ENCODE measurements at regions not wholly inside any gene's neighbourhood (a gene's known extent, or its start where the extent isn't known, plus 50 kb on each side); places are given as distances from the start of the nearest gene placed in this dataset.

DNA sequence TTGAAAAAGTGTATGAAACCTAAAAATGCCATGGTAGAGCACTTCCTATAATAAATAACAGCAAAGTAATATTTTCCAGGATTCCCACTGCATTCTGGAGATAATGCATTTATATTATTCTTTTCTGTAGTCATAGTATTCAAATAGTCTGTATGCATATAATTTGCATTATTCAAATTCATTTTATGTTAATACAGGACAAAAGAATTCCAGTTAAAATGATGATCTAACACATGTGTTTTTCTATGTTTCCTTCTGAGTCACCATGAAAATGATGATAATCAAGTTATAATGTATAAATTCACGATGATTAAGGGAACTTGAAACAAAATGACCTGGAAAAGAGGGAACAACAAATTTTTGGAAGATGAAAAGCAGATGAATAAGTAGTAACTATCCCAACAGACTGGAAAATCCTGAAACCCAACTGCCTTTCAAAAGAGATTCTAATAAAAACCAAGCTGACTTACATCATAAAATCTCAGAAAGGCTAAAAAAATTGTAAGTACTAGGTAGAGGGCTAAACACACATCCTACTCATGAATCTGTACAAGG, 358.6 kb upstream of the PAPPA start:
- no peaks in the 10 kb centered on the region for H3K9me3 ChIP-seq (ENCODE audit: insufficient read depth, low read length)
- H3K27ac ChIP-seq (ENCODE audit: low read depth, low read length) = no peak overlapping the region
- H3K9ac ChIP-seq (ENCODE audit: low read length) = no peak overlapping the region
- H3K4me3 ChIP-seq (ENCODE audit: insufficient read depth, low read length, poor library complexity, severe bottlenecking) = no peak overlapping the region
- H3K9me2 ChIP-seq (replicated peaks; ENCODE audit: insufficient read depth, low read length) = no peaks in the 10 kb centered on the region
- H2AFZ ChIP-seq (ENCODE audit: low read depth, low read length, severe bottlenecking) = no peak overlapping the region
- no peaks in the 10 kb centered on the region for H3K36me3 ChIP-seq (ENCODE audit: low read length)
- no peak overlapping the region for H3K4me2 ChIP-seq (ENCODE audit: low read depth, low read length, poor library complexity, severe bottlenecking)
- no peaks in the 10 kb centered on the region for H3K79me2 ChIP-seq (ENCODE audit: insufficient read depth, low read length)
- H3K27me3 ChIP-seq (ENCODE audit: low read length) = no peaks in the 10 kb centered on the region
- TF ChIP-seq EZH2phosphoT487 (conservative IDR thresholded peaks at IDR 0.05; ENCODE audit: low read length) (no peak), CTCF (IDR thresholded peaks at IDR 0.05; ENCODE audit: insufficient read depth, low read length, poor library complexity, severe bottlenecking) (no peak)
- no peaks in the 10 kb centered on the region for H4K20me1 ChIP-seq (ENCODE audit: low read depth, low read length)
- no peaks in the 10 kb centered on the region for H3F3A ChIP-seq (ENCODE audit: insufficient read depth)

DNA sequence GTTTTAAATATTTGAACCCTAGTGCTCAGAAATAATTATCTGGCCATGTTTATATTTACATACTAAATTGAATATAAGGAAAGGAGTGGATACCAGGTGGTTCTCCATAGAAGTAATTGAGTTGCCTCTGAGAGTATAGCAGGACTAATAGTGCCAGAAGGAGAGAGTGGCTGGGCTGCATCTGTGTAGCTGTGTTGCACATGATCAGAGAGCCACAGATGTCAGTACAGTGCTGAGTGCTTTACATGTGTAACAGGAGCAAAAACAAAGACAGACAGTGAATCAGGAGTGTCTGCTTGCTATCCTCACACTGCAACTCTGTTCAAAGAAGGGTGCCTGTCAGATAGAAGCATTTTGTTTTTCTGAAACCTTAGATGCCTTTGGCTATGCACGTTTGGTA, 353.9 kb upstream of the PAPPA start:
- Histone ChIP-seq H3F3A (ENCODE audit: insufficient read depth) (no peaks in the 10 kb centered on the region), H2AFZ (ENCODE audit: low read depth, low read length, severe bottlenecking) (no peak overlapping the region)
- TF ChIP-seq EZH2phosphoT487 (conservative IDR thresholded peaks at IDR 0.05; ENCODE audit: low read length) (no peak), CTCF (IDR thresholded peaks at IDR 0.05; ENCODE audit: insufficient read depth, low read length, poor library complexity, severe bottlenecking) (no peak)

GRCh38 chr9:115804206-115804605, 349.4 kb upstream of the PAPPA start:
- no peaks in the 10 kb centered on the region for H3K9me3 ChIP-seq (ENCODE audit: insufficient read depth, low read length)
- no peak overlapping the region for H3K4me3 ChIP-seq (ENCODE audit: insufficient read depth, low read length, poor library complexity, severe bottlenecking)
- no peaks in the 10 kb centered on the region for H3K36me3 ChIP-seq (ENCODE audit: low read length)
- H3K9me2 ChIP-seq (replicated peaks; ENCODE audit: insufficient read depth, low read length) = no peaks in the 10 kb centered on the region
- H3K9ac ChIP-seq (ENCODE audit: low read length) = no peak overlapping the region
- no peak overlapping the region for H2AFZ ChIP-seq (ENCODE audit: low read depth, low read length, severe bottlenecking)
- H3K27ac ChIP-seq (ENCODE audit: low read depth, low read length) = no peak overlapping the region
- TF ChIP-seq CTCF (IDR thresholded peaks at IDR 0.05; ENCODE audit: insufficient read depth, low read length, poor library complexity, severe bottlenecking) = no peak
- no peak for TF ChIP-seq EZH2phosphoT487 (conservative IDR thresholded peaks at IDR 0.05; ENCODE audit: low read length)
- H4K20me1 ChIP-seq (ENCODE audit: low read depth, low read length) = no peaks in the 10 kb centered on the region
- H3K27me3 ChIP-seq (ENCODE audit: low read length) = no peaks in the 10 kb centered on the region
- no peaks in the 10 kb centered on the region for H3K79me2 ChIP-seq (ENCODE audit: insufficient read depth, low read length)
- no peak overlapping the region for H3K4me2 ChIP-seq (ENCODE audit: low read depth, low read length, poor library complexity, severe bottlenecking)
- H3F3A ChIP-seq (ENCODE audit: insufficient read depth) = no peaks in the 10 kb centered on the region

More for the DNA sequence above, 353.9 kb upstream of the PAPPA start:
- no peak overlapping the region for H3K9ac ChIP-seq (ENCODE audit: low read length)
- no peaks in the 10 kb centered on the region for H3K79me2 ChIP-seq (ENCODE audit: insufficient read depth, low read length)
- no peak overlapping the region for H3K4me3 ChIP-seq (ENCODE audit: insufficient read depth, low read length, poor library complexity, severe bottlenecking)
- H3K27me3 ChIP-seq (ENCODE audit: low read length) = no peaks in the 10 kb centered on the region
- no peak overlapping the region for H3K4me2 ChIP-seq (ENCODE audit: low read depth, low read length, poor library complexity, severe bottlenecking)
- no peak overlapping the region for H3K27ac ChIP-seq (ENCODE audit: low read depth, low read length)
- H3K36me3 ChIP-seq (ENCODE audit: low read length) = no peaks in the 10 kb centered on the region
- no peaks in the 10 kb centered on the region for H3K9me3 ChIP-seq (ENCODE audit: insufficient read depth, low read length)
- no peaks in the 10 kb centered on the region for H3K9me2 ChIP-seq (replicated peaks; ENCODE audit: insufficient read depth, low read length)
- no peaks in the 10 kb centered on the region for H4K20me1 ChIP-seq (ENCODE audit: low read depth, low read length)
